ENCODE measurements at regions not wholly inside any gene's neighbourhood (a gene's known extent, or its start where the extent isn't known, plus 50 kb on each side); places are given as distances from the start of the nearest gene placed in this dataset.
"Not testable (repeated sequence)": the region's sequence is repeated elsewhere in the genome, so short reads cannot be mapped to it uniquely, and the experiment has no call there.

DNA sequence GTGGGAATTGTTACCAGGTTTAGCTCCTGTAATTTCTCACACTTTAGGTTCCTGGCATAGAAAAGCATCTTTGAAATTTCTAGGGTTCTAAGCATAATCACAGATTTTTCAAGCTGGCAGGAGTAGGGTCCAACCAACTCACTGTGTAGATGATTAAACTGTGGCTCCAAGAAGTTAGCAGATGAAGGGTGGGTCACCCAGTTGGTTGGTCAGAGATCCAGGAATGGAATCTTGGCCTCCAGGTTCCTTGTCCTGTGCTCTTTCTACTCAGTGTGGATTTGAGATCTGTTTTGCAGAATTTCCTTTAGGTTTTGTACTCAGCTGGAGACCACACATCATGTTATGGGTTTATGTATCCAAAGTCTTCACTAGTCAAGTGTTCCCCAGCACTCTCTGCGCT, 90.3 kb upstream of the MAML3 start:
- no peak for DNase-seq

DNA sequence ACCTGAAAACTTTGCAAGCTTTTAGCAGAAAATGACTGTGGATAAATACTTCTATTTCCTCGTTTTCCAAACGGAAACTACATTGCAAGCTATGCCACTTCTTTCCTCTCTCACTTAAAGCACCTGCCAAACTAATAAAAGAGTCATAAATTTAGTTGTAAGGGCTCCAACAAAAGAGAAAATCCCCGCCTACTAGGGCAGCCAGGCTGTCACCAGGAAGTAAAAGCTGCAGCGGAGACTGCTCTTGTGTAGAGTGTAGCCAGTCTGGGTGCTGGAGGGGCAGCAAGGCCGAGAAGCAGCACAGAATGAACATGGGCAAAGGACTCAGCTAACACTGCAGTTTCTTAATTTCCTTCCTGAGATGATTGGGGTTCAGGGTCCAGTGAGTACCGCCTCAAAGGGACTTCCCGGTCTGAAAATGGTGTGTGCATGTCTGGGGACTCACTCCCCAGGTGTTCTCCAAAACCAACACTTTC, 89.3 kb upstream of the MAML3 start:
- DNase-seq = no peak

DNA sequence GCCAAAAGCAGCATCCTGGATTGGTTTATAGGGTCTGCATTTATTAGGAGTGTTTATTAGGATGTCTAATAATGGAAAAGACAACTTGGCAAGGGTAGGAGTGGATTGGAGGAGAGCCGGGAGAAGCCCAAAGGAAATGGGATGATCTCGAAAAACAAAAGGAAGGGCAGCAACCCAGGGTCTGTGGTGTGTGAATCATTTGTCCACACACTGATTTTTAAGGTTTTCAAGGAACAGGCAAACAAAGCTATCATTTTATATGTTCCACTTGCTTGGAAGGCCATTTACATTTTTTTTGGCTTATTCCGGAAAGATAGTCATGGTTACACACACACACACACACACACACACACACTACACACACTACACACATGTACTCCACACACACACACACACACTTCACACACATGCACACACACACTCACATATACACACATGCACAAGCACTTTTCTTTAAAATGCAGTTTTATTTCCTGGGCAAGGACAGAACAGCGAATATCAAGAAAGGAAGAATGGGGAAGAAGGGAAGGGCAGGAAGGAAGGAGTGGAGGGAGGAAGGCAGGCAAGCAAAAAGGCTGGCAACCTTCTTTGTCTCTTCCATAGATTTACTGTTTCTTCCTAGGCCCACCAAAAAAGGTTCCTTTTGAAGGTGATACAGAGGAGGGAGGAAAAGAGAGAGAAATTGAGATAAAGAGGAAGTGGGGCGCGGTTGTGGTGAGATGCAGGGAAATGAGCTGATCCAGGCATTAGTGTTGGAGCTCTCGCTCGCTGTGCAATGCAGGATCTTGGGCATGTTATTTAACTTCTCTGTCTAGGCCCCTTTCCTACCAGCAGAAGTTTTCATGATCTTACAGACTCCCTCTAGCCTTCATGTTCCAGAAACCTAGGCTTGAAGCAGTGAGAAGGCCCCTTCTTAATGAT, 88.6 kb upstream of the MAML3 start:
- DNase-seq = no peak

DNA sequence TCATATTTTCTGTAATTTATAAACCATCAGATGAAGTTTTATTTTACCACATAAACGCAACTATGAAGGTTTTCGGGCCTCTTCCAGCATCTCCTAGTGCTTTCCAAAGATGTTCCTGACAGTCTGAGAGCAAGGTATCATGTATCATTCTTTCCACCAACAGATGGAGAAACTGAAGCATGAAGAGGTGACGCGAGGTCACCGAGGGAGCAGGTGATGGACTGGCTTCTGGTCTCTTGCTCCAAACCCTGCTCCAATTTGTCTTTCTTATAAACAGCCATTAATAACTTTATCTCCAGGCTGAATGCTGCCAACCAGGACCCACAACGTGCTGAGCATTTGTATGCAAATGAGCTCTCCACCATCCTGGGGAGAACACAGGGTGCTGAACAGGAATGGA, 86.3 kb upstream of the MAML3 start:
- DNase-seq = no peak

DNA sequence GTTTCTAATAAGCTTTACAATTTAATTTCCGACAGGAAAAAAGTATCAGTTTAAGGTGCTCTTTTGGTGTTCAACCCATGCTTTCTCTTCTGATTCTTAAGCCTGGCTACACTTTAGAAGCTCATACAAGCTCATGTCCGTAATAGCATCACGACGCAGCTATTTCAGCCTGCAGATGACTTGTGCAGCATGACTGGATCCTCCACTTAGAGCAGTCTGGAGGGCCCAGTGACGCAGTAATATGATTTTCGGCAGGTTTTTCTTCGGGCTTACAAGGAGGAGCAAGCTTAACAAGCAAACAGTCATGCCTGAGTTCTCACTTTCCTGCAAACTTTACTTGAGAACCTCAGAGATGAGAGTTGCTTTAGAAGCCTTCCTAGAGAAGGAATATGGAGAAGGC, 85.3 kb upstream of the MAML3 start:
- DNase-seq = no peak

DNA sequence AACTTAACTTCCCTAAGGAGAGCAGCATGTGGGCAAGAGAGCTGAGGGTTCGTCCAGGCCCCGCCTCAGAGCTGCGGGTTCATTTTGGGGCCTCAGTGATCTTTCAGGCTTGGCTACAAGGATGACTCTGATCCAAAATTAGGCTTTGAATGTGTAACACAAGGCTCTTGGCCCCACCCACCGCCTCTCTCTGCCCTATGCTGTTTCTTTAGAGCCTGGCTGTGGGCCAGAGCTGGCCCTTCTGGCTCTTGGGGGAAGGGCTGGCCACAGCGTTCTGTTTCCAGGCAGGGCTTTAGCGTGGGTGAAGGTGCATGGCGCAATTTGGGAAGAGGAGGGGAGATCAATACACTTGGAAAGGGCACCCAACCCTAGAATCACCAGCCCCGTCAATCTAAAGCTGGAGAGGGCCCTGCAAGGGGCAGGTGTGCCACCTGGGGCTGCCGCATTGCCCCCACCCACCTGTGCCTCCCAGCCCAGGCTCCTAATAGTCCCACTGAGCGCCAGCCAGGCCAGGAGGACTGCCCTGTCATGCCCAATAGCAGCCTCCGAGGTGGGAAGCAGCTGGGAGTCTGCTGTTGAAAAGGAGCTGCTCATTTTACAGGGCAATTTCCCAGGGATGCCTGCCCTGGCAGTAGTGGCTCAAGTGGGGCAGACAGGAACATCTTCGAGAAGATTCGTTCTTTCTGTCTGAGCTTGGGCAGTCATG, 84.5 kb upstream of the MAML3 start:
- DNase-seq = no peak

DNA sequence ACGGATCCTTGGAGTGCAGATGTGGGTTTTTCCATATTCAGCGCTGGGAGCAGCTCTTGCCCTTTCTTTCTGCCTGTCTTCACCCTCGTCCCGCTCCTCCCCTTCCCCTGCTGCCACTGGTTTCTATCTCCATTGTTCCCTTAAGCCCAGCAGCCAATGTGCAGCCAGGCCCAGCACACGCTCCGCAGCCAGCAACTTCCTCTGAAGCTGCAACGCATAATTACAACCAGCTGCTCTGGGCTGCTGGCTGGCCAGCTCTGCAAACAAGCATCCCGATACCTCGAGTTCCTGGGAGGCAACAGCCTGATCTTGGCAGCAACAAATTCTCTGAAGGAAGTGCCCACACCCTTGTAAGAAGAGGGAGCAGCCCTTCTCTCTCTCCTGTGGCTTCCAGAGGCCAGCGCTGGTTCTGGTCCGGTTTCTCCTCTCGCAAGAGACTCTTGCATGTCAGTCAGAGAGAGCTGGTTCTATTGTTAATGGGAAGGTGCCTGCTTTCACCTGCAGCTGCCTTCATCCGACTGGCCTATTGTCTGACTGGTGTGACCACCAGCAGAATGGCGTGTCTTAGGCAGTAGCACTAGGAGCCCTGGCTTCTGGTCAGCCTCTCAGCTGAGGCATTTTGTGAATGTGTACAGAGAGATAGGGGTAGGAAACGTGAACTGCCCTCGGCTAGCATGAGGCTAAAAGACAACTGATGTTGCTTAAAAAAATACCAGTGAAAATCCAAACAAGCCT, 83.8 kb upstream of the MAML3 start:
- no peak for DNase-seq

DNA sequence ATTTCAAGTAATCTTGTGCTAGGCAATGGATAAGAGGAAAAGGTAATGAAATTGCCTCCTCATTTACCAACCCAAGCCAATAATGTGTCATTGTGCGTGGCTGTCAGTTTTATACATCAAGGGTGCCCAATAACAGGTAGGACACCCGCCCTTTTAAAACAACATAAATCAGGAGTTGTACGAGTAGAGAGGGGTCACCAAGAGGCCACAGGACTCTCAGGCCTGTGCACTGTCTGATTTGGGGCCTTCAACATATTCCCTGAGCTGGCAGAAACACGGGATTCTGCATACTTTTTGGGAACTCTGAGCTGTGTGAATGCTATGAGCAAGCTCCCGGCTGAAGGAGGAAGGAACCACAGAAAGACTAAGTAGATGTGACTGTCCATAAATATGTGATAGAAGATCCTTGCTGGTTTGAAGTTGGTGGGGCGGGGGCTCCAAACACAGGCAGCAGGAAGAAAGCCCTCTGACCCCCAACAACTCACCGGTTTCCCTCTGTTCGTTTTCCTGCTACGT, 82.7 kb upstream of the MAML3 start:
- no peak for DNase-seq

DNA sequence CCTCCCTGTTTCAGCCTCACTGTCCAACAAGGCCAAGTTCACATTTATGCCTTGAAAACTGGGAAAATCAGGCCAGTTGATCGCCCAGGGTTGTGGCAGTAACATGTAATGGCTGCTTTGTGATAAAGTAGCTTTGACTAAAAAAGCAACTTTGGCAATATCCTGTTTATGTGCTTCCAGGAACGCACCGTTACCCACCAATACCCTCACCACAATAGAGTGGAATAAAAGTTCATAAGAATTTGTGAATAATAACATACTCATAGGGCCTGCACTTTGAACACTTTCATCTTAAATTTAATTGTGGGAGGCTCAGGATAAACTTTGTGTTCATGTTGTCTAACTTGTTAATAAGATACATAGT, 80.7 kb upstream of the MAML3 start:
- no peak for DNase-seq

DNA sequence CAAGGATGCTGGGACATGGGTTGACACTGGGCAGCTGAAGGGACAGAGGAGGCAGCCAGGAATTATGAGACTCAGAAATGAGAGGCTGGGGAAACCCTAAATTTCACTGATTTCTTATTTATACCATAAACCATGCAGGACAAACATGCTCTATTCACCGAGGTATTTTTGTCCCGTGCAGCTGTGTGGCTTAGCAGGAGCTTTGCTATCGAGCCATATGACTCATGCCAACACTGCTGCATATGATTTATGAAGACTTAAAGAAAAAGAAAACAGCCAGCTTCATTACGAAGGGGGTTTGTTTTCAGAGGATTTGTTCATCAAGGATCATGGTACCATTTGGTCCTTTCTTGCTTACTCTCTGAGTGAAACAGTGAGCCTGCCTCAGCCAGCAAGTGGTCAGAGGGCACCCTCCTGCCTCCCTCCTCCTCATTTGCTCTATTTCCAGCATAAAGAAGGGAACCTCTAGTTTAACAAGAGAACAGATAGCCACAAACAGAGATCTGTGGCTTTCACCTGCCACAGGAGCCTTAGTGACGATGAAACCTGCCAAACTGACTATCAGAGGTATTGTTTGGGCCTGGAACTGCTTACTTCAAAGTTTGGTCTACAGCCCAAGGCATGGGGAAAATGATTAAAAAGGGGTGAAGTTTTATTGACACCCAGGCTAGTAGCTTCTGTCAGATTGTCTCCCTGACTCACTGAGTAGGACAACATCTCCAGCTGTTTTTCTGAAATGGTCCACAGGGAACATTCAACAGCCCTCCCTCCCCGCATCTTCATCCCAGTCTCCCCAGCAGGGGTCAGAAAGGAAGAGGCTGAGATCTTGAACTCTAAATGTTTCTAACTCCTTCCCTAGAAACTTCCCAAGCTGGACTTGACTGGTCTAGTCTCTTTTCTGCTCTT, 80.1 kb upstream of the MAML3 start:
- DNase-seq = no peak

DNA sequence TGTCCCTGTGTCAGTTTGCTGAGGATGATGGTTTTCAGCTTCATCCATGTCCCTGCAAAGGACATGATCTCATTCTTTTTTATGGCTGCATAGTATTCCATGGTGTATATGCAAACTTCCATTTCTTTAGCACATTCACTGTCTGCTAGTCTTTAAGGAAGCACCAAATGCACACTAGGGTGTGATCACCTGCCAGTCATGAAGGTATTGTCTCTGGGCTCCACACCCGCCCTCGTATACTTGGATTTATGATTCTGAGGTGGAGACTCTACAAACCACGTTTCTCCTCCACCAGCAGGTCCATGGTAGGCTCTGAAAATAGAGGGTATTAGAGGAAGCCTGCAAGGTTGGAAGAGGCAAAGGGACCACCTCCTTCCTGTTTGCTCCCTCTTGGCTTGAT, 75.9 kb upstream of the MAML3 start:
- no peak for DNase-seq

DNA sequence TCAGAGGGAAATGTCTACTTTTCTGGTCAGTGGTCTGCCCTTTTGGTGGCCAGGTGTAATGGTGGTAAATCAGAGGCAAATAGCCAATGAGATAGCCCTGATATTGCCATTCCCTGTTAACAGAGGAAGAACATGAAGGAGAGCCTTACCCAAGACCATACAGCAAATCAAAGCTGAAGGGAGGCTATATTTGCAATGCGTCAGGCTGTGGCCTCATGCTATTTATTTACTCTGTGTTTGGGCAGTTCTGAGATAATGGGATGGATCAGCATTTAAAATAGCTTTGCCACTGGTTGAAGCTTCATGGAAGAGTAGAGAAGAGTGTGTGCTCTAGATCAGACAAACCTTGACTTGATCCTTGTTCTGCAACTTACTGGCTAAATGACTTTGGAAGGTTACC, 73.3 kb upstream of the MAML3 start:
- DNase-seq = no peak

DNA sequence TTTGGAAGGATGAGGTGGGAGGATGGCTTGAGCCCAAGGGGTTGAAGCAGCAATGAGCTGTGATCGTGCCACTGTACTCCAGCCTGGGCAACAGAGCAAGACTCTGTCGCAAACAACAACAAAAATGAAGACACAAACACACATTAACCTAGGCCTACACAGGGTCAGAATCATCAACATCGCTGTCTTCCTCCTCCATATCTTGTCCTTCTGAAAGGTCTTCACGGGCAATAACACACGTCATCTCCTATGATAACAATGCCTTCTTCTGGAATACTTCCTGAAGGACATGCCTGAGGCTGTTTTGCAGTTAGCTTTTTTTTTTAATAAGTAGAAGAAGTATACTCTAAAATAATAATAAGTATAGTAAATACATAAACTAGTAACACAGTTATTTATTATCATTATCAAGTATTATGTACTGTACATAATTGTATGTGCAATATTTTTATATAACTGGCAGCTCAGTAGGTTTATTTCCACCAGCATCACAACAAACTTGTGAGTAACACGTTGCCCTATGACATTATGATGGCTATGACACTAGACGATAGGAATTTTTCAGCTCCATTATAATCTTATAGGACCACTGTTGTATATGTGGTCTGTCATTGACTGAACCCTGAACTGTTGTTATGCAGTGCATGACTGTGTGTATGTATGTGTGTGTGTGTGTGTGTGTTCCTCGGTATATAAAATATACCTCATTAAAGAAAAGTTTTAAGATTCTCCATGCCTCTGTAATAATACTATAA, 69.2 kb upstream of the MAML3 start:
- DNase-seq = no peak

DNA sequence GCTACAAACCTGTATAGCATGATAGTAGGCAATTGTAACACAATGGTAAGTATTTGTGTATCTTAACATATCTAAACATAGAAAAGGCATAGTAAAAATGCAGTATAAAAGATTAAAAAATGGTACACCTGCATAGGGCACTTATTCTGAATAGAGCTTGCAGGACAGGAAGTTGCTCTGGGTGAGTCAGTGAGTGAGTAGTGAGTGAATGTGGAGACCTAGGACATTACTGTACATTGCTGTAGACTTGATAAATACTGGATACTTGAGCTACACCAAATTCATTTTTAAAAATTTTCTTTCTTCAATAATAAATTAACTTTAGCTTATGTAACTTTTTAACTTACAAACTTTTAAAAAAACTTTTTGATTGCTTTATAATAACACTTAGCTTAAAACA, 68.2 kb upstream of the MAML3 start:
- no peak for DNase-seq

DNA sequence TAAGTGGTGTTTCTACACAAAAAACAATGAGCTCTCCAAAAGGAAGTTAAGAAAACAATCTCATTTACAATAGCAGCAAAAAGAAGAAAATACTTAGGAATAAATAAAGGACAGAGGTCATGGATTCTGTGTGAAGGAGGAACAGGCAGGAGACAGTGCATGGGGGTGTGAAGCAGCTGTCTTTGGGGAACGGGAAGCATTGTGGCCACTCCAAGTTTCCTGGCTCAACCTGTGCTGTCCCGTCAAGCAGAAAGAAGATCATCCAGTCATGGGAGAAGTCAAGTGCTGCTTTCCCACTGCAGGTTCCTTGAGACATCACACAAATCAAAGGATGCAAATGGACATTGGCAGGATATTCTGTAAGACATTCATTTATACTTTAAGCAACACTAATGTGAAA, 66.1 kb upstream of the MAML3 start:
- no peak for DNase-seq

DNA sequence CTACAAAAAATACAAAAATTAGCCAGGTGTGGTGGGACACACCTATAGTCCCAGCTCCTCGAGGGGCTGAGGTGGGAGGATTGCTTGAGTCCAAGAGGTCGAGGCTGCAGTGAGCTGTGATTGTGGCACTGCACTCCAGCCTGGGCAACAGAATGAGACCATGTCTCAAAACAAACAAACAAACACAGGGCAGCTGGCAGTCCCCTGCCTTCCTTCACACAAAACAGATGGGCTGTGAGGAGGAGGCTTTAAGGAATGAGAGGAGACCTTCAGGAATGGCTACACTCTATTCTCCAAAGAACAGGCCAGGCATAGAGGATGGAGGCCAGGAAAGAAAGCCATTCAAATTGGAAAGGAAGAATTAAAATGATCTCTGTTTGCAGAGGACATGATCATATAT, 65.6 kb upstream of the MAML3 start:
- no peak for DNase-seq

DNA sequence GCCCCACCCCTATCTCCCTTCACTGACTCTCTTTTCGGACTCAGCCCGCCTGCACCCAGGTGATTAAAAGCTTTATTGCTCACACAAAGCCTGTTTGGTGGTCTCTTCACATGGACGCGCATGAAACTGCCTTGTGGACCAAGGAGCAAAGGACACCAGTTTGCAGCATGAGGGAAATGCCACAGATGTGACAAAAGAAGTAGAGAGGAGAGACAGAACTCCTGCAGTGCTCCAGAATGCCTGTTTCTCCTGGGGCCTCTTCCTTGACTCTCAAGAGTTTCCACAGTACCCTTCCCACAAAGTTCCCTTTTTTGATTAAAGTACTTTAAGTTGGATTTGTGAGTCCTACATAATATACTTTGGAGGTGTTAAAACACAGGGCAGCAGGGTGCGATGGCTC, 65.1 kb upstream of the MAML3 start:
- DNase-seq = not testable (repeated sequence)

DNA sequence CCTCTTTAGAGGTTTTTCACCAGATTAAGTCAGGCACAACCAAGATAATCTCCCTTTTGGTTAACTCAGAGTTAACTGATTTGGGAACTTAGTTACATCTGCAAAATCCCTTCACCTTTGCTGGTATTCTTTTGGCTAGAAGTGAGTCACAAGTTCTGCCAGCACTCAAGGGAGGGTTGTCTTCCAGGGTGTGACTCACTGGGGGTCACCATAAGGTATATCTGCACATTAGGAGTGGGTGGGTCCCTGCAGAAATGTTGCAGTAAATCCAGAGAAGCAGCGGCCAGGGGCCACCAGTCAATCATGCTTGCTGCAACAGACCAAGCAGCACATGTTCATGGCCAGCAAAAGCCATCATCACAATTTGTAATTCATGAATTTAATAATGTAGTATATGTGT, 59.8 kb upstream of the MAML3 start:
- DNase-seq = no peak

DNA sequence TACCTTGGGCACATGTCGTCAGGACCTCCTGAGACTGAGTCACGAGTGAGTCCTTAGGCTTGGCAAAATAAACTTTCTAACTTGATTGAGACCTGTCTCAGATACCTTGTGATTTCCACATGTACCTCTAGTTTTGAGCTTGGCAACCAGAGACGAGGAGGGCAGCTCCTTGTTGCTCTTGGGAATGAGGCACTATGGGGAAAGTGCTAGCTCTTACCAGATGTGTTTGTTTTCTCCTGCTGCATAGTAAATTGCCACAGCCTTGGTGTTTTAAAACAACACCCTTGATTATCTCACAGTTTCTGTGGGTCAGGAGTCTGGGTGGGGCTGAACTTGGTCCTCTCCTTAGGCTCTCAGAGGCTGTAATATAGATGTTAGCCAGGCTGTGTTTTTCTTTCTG, 59.1 kb upstream of the MAML3 start:
- no peak for DNase-seq

DNA sequence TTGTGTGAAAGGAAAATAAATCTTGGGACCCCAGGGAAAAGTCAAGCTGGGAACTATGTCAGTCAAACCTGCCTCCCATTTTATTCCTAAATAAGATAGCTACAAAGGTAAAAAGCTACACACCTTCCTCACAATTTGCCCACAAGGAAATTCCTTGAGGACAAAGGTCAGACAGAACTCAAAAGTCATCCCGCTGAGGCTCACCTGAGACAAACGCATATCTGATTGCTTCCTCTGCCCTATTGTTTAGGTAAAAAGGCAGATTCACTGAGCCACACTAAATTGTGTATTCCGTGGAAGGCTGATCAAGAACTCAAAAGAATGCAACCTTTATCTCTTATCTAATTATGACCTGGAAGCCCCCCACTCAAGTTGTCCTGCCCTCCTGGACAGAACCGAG, 58.7 kb upstream of the MAML3 start:
- no peak for DNase-seq

DNA sequence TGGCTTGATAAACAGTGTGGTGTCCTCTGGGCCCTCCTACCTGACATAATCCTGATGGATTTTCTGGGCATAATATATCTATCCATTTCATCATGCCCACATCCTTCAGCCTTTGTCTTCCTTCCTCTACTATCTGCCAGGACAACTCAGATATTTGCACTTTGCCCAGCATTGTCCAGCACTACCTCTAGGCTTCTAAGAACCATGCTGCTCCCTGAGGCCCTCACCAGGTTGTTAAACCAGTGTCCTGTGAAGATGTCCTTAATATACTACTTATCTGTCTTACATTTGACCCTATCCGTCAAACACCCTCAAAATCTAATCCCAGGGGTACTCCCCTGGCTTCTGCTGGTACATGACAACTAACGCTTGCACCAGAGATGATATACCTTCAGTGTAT, 58.2 kb upstream of the MAML3 start:
- DNase-seq = no peak

DNA sequence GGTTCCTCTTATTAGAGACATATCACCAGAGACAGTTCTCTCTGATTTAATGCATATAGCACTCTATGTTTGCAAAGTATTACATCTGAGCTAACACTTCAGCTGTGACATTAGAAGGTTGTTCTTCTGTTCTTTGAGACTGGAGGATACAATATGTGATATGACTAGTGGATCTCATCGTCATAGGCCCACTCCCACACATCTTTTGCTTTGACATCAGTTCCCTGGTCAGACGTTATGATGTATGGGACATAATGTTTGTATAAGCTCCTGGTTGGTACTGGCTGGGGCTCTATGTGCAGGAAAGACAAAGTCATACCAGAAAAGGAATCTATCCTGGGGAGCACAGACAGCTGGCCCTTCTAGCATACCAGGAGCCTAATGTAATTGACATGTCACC, 57.7 kb upstream of the MAML3 start:
- DNase-seq = no peak
